Cerebellar cortex (tissue), 1 donor: ENCODE measurements at regions not wholly inside any gene's neighbourhood (a gene's known extent, or its start where the extent isn't known, plus 50 kb on each side); places are given as distances from the start of the nearest gene placed in this dataset.
A peak's percentile ranks its signal among the peaks of the same experiment; 100 is the strongest.
"Not testable (repeated sequence)": the region's sequence is repeated elsewhere in the genome, so short reads cannot be mapped to it uniquely, and the experiment has no call there.

ENCODE experiments used
- DNase-seq: peaks from one replicate; pipeline ENCODE4 v3.0.0-alpha.2; 2015; ENCODE audit warnings: low spot score

DNA sequence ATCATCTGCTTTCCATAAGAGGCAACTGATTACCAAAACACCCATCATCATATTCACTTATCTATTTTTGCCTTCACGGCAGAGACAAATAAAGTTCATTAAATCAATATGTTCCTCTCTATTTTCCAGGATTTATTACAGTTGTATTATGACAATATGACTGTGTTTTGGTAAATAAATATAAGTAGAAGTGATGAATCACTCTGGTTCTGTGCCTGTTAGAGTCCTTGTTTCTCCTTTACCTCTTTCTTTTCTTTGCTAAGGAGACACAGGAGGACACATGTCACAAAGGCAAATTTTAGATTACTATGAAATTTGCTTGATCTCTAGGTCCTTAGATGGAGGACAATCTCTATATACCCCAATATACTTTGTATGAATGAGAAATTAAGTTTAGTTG, 152.6 kb upstream of the PLSCR5 start:
- no peak for DNase-seq

DNA sequence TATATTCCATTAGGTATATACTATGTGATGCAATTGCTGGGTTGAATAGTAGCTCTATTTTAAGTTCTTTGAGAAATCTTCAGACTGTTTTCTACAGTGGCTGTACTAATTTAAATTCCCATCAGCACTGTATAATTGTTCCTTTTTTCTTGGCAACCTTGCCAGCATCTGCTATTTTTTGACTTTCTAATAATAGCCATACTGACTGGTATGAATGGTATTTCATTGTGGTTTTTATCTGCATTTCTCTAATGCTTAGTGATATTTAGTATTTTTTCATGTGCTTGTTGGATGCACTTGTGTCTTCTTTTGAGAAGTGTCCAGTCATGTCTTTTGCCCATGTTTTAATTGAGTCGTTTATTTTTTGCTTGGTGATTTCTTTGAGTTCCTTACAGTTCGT, 145.1 kb upstream of the PLSCR5 start:
- peak; percentile 51 for DNase-seq

DNA sequence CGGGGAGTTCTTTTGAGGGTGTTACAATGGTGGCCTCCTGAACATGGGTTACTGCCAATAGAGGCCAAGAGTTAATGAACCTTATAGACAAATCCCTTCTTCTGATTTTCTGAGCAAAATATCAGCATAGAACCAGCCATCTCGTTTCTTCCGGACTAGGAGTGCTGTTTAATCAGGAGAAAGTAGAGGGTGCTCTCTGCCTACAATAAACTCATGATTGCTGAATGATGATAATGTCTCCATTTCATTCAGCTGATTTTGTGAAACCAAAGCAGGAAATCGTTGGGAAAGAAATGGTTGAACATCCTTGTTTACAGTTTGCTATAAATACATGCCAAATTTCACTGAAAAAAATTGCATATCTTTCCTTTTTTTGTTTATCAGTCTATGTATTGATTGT, 142.8 kb upstream of the PLSCR5 start:
- peak; percentile 79 for DNase-seq

DNA sequence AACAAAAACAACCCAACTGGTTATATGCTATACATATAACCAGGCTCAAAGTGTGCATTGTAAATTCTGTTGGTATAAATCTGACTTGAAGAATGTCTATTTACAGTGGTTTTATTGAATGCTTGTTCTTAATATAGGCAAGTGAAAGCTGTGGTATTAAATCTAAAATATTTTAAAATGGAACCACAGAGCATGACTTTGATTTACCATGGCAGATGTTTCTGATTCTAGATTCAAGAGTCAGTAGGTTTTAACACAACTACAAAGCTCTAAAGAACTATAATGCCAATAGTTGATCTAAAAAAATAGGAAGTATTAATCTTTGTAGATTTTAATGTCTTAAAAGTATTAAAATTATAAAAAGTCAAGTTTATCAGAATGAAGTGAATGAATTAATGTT, 141.9 kb upstream of the PLSCR5 start:
- DNase-seq = no peak

DNA sequence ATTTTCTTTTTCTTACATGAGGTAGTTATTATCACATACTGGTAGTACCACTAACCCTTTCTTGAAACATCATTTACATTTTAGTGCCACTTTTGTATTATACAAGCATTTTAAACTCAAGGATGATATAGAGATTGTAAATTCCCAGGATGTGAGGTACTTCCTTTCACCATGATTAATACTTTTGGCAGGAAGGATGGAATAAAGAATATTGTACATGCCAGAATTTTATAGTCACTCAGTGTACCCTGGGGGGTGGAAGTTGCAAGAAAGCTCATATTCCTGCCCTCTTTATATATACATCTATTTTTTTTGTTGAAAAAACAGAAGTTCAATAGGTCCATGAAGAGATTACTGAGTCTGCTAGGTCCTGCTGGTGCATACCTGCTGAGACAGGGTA, 141.0 kb upstream of the PLSCR5 start:
- no peak for DNase-seq

DNA sequence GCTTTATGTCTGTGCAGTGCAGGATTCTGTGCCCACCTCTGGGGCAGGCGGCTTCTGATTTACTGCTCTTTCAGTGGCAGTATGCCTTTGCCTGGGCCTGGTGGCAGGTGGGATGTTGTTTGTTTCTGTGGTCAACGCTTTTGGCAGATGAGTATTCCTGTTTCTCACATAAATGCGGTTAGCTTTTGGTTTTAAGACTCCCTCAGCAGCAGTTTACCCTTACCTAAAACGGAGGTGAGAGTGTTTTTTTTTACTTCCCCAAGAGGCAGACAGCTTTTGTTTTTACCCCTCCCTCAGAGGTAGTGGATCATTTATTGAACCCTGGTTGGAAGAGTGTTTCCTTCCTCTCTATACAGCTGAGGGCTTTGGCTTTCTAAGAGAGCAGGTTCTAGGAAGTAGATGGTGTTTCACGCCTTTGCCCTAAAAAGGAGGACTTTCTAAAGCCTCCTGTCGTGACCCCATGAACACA, 134.1 kb upstream of the PLSCR5 start:
- DNase-seq = no peak

DNA sequence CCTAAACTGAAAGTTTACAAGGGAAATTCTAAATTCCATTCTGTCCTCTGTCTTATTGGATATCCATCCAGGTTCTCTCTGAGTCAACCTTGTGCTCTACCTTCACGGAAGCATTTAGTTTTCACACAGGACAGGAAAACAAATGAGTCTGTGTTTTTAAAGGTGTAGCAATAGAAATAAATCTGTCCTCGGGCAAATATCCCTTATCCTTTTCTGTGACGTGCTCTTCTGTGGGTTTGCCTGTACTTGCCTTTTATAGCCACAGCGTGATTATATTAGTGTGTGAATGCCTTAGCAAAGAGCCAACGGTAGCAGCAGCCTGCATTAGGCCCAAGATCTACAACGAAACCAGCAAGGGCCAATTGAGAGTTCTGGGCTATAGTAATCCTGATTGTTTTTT, 127.2 kb upstream of the PLSCR5 start:
- no peak for DNase-seq

DNA sequence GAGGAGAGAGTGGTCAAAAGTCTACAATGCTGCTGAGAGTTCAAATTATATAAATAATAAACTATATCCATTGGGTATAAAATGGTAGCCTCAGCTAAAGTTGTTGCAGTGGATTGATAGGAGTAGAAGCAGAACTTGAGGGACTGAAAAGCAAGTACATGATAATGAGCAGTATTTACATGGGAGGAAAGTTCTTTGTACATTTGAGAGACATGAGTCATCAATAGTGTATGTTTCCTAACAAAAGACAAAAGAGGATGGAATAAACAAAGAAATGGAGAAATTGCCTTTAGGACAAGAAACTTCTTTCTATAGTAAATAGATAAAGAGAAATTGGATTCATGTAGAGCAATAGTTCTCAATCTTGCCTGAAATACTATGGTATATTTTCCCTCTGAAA, 110.0 kb upstream of the PLSCR5 start:
- no peak for DNase-seq

DNA sequence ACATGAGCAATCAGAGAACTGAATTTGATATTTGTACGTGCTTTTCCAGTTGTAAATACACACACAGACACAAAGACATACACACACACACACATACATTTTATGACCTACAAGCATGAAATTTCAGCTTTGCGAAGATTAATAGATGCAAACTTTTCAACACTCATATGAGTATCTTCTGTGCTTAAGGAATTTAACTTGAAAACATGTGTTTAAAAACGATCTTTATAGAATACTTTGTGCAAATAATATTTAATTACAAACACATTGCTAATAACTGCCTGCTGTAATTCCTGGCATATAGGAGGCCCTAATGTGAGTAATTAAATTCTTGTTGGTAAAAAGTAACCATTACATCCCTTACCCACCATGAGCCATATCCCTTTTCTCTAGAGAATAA, 107.7 kb upstream of the PLSCR5 start:
- DNase-seq = no peak

DNA sequence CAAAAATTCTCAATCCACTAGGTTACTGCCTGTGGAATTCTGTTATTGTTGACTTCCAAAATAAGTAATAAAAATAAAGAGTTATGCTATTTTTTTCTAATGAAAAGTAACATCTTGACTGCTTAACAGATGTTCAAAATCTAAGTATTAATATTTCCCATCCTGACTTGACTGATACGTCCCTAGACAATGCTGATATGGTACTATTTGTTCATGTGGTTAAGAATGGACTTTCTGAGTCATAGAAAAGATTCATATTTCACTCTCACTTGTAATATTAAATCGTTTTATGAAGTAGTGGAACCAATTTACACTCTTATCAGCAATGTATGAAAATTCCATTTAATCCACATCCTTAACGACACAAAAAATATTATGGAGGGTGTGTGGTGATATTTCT, 104.8 kb upstream of the PLSCR5 start:
- no peak for DNase-seq

DNA sequence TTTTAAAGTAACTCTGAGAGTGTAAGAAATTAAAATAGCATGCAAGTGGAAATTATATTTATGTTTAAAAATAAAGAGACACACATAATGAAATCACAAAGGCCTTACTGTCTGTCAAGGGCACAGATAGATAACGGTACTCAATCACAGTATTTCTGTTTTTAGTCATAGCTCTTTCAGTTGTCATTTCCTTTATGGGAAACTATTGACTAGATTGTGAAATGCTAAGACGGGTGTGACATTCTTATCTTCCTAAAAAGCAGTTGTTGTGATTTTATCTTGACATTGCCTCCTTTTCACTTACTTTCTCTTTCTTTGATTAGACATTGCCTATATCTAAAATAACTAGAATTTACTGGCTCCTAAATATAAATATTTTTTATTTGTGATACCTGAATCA, 100.1 kb upstream of the PLSCR5 start:
- no peak for DNase-seq

DNA sequence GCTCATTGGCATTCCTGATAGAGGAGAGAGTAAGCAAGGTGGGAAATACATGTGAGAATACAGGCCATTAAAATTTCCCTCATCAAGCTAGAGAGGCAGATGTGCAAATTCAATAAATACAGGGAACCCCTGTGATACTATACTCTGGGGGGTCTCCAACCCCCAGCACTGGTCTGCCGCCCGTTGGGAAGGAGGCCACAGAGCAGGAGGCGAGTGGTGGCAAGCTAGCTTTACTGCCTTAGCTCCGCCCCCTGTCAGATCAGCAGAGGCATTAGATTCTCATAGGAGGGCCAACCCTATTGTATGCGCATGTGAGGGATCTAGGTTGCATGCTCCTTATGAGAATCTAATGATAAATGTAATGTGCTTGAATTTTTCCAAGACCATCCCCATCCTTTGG, 97.1 kb upstream of the PLSCR5 start:
- no peak for DNase-seq

DNA sequence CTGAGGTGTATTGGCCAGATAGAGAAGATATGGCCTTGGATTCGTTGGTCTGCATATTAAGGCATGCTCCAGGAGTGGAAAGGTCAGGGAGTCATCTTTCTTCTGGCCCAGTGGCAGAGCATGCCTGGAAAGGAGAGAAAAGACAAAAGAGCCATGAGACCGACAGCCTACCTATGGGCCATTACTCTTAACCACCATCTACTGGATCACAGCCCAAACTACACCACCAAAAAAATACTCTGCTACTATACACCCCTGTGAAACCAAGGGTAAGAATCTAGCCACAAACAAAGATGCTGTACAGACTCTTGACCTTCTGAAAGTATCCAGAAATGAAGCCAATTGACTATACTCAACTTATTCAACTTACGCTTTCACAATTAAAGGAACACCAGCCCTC, 96.1 kb upstream of the PLSCR5 start:
- DNase-seq = no peak

DNA sequence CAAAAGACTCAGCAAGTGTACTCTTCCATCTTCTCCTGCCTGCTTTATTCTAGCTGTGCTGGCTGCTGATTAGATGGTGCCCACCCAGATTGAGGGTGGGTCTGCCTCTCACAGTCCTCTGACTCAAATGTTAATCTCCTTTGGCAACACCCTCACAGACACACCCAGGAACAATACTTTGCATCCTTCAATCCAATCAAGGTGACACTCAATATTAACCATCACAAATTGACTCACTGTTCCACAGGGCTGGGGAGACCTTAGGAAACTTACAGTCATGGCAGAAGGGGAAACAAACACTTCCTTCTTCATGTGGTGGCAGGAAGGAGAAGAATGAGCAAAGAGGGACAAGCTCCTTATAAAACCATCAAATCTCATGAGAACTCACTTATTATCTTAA, 94.9 kb upstream of the PLSCR5 start:
- DNase-seq = not testable (repeated sequence)

DNA sequence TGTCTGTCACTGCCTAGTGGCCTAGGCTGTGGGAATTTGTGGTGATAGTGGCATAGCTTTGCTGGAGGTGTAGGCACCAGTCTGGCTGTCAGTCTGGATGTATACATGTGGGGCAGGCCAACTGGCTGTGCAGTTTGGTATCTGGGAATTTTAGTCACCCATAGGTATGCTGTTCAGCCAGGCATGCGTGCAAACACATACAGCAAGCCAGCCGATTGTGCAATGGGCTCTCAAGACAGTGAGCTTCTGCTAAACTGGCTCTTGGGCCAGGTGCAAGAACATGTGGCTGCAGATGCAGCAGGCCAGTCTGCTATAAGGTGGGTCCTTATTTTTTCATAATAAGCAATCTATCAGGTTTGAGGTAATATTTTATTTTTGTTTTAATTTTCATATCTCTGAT, 87.1 kb upstream of the PLSCR5 start:
- no peak for DNase-seq

DNA sequence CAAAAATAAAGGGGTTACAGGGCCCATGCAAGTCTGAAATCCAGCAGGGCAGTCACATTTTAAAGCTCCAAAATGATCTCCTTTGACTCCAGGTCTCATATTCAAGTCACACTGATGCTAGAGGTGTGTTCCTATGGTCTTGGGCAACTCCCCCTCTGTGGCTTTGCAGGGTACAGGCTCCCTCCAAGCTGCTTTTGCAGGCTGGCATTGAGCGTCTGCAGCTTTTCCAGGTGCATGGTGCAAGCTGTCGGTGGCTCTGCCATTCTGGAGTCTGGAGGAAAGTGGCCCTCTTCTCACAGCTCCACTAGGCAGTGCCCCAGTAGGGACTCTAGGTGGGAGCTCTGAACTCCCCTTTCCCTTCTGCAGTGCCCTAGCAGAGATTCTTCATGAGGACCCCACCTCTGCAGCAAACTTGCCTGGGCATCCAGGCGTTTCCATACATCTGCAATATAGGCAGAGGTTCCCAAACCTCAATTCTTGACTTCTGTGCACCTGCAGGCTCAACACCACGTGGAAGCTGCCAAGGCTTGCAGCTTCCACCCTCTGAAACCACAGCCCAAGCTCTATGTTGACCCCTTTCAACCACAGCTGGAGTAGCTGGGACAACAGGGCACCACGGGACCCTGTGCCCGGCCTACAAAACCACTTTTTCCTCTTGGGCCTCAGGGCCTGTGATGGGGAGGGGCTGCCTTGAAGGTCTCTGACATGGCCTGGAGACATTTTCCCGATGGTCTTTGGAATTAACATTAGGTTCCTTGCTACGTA, 80.1 kb upstream of the PLSCR5 start:
- no peak for DNase-seq

DNA sequence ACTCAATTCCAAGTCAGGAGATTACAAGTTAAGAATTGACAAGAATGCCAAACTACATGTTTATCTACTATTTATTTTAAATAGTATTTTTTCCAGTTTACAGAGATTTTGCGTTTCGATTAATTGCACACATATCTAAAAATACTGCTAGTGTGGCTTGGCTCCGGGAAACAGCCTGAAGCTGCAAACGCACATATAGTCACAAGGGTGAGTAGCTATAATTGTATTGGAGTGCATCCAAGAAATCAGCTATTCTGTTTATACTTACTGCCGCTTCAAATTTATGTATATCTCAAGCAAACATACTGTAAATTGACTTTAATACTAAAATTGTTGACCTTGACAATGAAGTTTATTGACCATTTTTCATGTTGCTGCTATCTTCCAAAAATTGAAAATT, 77.0 kb upstream of the PLSCR5 start:
- DNase-seq = peak; percentile 40

DNA sequence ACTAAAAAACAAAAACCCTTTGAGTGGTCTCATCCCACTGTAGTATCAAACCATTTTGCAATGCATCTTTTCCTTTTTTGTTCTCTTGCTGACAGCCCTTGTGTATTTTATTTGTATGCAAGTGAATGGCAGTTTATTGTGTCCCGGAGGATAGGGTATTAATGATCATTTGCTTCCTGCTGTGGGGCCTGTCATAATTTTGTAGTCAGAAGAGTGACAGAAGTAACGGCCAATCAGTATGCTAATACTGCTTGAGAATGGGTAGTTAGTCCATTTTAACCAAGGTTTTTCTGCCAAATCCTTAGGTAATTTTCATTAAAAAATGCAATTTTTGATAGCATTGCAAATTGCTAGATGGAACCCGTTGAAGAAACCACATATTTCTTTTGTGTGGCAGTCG, 75.5 kb upstream of the PLSCR5 start:
- no peak for DNase-seq

DNA sequence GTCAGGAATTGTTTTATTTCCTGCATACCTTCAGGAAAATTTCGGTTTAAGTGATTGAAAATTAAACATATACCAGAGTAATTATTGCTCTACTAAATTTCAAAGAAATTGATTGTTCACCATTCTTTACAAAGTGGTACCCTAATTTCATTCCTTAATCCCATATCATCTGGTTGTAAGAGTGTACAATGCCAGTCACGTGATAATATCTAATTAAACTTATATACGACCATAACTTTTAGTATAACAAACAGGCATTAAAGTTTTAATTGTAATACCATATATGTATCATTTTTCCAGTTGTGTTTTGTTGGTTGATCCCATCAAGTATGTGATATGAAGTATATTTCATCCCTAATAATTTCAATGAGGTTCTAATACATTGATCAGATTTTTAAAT, 74.8 kb upstream of the PLSCR5 start:
- no peak for DNase-seq

DNA sequence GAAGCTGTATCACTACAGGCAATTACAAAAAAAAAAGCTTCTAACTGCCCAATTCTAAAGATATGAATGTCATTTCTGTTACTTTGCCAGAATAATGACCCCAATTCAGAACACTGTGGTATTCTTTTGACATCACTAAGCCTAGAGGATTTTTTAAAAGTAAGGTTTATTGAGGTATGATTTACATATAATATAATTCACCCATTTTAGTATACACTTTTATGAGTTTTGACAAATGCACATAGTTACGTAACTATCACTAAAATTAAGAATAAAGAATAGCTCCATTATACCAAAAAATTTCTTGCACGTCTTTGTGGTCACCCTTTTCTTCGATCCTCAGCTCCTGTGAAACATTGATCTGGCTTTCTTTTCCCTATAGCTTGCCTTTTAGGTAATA, 74.0 kb upstream of the PLSCR5 start:
- no peak for DNase-seq

DNA sequence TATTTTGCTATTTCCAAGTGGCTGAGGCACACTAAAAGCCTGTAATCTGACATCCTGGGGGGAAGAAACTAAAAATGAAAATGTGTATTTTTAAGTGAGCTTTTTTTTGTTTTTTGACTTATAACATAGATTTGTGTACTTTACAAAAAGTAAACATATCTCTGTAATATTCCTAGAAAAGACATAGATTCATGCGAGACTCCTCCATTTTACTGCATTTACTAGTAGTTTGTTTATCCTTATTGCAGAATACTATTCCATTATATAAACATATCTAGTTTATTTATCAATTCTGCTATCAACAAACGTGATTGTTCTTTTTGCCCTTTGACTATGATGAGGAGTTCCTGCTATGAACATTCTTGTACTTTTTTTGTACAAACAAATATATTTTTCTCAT, 67.8 kb upstream of the PLSCR5 start:
- no peak for DNase-seq

DNA sequence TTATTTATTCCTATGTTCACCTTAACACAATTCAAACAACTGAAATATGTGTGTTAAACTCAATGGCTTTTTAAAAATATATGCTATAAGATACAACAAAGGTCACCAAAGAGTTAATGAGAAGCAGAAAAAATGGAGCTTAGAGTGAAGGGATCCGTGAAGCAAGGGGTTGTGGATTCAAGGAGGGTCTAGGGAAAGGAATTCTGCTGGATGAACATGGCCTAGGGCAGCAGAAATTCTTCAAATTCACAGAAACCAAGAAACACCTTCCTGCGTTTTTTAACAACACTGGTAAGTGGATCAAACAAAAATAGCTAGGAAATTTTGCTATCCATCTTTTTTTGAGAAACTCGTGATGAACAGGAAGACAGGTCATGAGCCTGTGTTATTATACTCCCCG, 59.3 kb upstream of the PLSCR5 start:
- no peak for DNase-seq

DNA sequence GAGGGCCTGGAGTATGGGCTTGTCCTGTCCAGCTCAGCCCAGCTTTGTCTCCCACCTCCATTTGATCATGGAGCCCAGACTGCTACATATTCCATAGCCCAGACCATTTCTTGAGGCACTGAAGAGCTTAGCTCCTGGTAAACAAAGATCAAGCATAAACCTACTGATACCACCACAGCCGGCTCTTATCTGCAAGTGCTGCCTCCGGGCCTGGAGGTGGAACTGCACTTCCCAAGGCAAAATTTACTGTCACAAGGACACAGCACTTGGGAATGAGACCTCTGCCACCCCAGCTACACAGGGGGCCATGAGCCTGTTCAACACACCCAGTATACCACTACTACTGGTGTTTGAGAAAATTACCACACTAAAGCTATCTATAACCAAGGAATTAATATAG, 53.7 kb upstream of the PLSCR5 start:
- no peak for DNase-seq

DNA sequence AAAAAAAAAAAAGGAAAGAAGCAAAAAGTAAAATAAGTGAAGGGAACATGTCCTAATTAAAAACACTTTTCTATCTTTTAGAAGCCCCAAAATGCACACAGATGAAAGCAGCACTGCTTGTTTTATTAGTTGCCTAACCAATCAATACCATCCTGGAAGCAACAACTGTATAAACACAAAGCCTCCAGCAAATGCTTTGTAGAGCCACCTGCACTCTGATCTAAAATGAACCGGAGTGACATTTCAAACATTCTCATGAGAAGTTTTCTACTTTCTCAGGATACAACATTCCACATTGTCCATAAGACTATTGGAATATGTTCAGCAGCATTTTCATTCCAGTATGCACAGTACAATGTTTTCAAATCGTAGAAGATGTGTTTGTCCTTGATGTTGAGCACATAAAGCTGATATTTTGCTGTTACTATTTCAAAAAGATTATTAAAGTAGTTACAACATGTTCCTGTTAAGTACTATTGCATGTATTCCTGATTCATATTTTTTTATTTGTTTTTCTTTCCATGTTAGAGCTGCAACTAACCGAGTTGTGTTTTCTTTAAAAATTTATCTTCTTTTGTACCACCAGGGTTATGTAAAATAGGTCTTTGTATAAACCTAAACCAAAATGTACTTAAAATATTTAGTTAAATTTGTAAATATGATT, 50.3 kb upstream of the PLSCR5 start:
- DNase-seq = no peak
